Epithelial cell of esophagus (primary cell): ENCODE measurements at regions not wholly inside any gene's neighbourhood (a gene's known extent, or its start where the extent isn't known, plus 50 kb on each side); places are given as distances from the start of the nearest gene placed in this dataset.

Source experiments
- DNase-seq: peaks from one replicate; pipeline ENCODE4 v3.0.0; 2010; ENCODE audit warnings: low read depth
- H3K4me3 ChIP-seq: 2 replicates; pipeline ENCODE4 v1.5.1; 2011; ENCODE audit warnings: mild to moderate bottlenecking, low read length, control low read depth
- CTCF ChIP-seq: IDR thresholded peaks from 2 replicates; pipeline ENCODE4 v1.5.1; 2011; ENCODE audit warnings: low read depth, mild to moderate bottlenecking, low read length, control low read depth, inconsistent platforms; ENCODE audit not compliant: insufficient read depth; ENCODE audit errors: missing control alignments

- TF ChIP-seq CTCF, result no peak
- no peak overlapping the region for H3K4me3 ChIP-seq
- DNase-seq, result no peak
These were observed 464.4 kb upstream of the GOT2 start for GRCh38 chr16:59198487-59198886.

GRCh38 chr16:59195242-59195641, 461.1 kb upstream of the GOT2 start:
- H3K4me3 ChIP-seq, result no peak overlapping the region
- TF ChIP-seq CTCF, result no peak

GRCh38 chr16:59193637-59194036, 459.5 kb upstream of the GOT2 start:
- TF ChIP-seq CTCF, result no peak
- no peak for DNase-seq

More at GRCh38 chr16:59195242-59195641, 461.1 kb upstream of the GOT2 start:
- DNase-seq, result no peak

GRCh38 chr16:59192551-59193199, 458.6 kb upstream of the GOT2 start:
- no peak overlapping the region for H3K4me3 ChIP-seq
- peak; percentile 11 for DNase-seq
- TF ChIP-seq CTCF, result peak; percentile 19

More at GRCh38 chr16:59193637-59194036, 459.5 kb upstream of the GOT2 start:
- H3K4me3 ChIP-seq, result no peak overlapping the region

- no peak for TF ChIP-seq CTCF
- no peak overlapping the region for H3K4me3 ChIP-seq
- no peak for DNase-seq
These were observed 456.6 kb upstream of the GOT2 start for GRCh38 chr16:59190731-59191130.

- DNase-seq, result no peak
- no peak for TF ChIP-seq CTCF
- H3K4me3 ChIP-seq, result no peak overlapping the region
These were observed 453.9 kb upstream of the GOT2 start for GRCh38 chr16:59188029-59188428.

GRCh38 chr16:59181821-59182420, 447.8 kb upstream of the GOT2 start:
- no peak overlapping the region for H3K4me3 ChIP-seq
- no peak for TF ChIP-seq CTCF
- no peak for DNase-seq
